GM13977 (cell line): ENCODE measurements at regions not wholly inside any gene's neighbourhood (a gene's known extent, or its start where the extent isn't known, plus 50 kb on each side); places are given as distances from the start of the nearest gene placed in this dataset.

Source experiments
- DNase-seq: peaks from one replicate; pipeline ENCODE4 v3.0.0; 2012; ENCODE audit warnings: low spot score
- CTCF ChIP-seq: IDR thresholded peaks from 2 replicates; pipeline ENCODE4 v1.5.1; 2012; ENCODE audit warnings: mild to moderate bottlenecking, control low read depth; ENCODE audit not compliant: insufficient read depth; ENCODE audit errors: extremely low read depth, missing control alignments
- in situ Hi-C: fragments of 300-500 bp; cut with MboI; formaldehyde crosslinking; loops from one replicate; pipeline ENCODE4 v1.12.0; 2022; ENCODE audit warnings: low sequenced_read_pairs, low pct_unique_long_range_greater_than_20kb, mixed read lengths, inconsistent platforms; ENCODE audit not compliant: unreplicated experiment

- in situ Hi-C loops: no loop called here
- DNase-seq: no peak
- TF ChIP-seq CTCF: no peak
These were observed 64.0 kb upstream of the KLF6 start for GRCh38 chr10:3848775-3849635.

- no peak for DNase-seq
- TF ChIP-seq CTCF: no peak
- in situ Hi-C loops: no loop called here
These were observed 63.2 kb upstream of the KLF6 start for GRCh38 chr10:3848005-3848774.

- no peak for DNase-seq
- in situ Hi-C loops: no loop called here
- TF ChIP-seq CTCF: no peak
These were observed 61.7 kb upstream of the KLF6 start for GRCh38 chr10:3846736-3847135.

GRCh38 chr10:3844491-3845025, 59.5 kb upstream of the KLF6 start:
- TF ChIP-seq CTCF: no peak
- no peak for DNase-seq
- in situ Hi-C loops: no loop called here

GRCh38 chr10:3838460-3839437, 53.7 kb upstream of the KLF6 start:
- no peak for DNase-seq
- no peak for TF ChIP-seq CTCF
- in situ Hi-C loops: no loop called here
